ENCODE measurements at regions not wholly inside any gene's neighbourhood (a gene's known extent, or its start where the extent isn't known, plus 50 kb on each side); places are given as distances from the start of the nearest gene placed in this dataset.

DNA sequence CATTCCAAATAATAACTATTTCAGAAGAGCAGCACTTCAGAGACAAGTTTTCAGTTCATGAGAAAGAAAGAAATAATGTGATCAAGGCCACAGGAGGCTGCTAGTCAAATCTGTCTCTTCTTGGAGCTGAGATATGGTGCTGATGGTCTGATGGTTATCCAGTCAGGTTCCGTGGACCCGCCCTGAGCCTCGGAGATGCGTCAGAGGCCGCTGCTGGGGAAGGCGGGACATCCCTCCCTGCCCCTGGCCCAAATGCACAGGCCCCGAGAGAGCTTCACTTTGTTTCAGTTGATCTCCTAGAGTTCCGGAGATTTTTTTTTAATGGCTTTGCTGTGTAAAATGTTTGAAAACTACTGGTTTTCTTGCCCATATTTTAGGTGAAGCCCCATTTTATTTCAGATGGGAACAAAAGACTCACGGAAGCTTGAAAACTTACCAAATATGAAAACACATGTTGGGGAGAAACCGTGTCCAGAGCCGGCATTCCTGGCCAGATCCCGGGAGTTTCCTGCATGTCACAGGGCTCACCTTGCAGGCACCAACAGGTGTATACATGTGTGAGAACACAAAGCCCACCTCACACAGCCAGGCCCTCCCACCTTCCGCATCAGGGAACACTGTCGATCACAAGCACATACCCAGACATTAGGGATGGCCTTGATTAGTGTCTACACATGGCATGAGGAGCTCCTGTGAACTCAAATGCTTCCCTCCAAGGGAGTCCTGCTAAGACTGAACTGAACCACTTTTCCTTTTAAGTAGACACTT lies 499.0 kb downstream of the TCERG1L start:
- DNase-seq: no peak
- intact Hi-C loops (cut with DNase I, micrococcal nuclease): no loop called here
- no peak for ATAC-seq
- TF ChIP-seq, protein P1, sequence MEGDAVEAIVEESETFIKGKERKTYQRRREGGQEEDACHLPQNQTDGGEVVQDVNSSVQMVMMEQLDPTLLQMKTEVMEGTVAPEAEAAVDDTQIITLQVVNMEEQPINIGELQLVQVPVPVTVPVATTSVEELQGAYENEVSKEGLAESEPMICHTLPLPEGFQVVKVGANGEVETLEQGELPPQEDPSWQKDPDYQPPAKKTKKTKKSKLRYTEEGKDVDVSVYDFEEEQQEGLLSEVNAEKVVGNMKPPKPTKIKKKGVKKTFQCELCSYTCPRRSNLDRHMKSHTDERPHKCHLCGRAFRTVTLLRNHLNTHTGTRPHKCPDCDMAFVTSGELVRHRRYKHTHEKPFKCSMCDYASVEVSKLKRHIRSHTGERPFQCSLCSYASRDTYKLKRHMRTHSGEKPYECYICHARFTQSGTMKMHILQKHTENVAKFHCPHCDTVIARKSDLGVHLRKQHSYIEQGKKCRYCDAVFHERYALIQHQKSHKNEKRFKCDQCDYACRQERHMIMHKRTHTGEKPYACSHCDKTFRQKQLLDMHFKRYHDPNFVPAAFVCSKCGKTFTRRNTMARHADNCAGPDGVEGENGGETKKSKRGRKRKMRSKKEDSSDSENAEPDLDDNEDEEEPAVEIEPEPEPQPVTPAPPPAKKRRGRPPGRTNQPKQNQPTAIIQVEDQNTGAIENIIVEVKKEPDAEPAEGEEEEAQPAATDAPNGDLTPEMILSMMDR (IDR thresholded peaks at IDR 0.05): no peak
- no peaks in the 10 kb centered on the region for H3K36me3 ChIP-seq (ENCODE audit: low read depth)
- no peak overlapping the region for H3K4me3 ChIP-seq
- peaks cover 3% of the 10 kb centered on the region for H3K9me3 ChIP-seq
- H3K4me1 ChIP-seq (ENCODE audit: low read depth): no peaks in the 10 kb centered on the region

DNA sequence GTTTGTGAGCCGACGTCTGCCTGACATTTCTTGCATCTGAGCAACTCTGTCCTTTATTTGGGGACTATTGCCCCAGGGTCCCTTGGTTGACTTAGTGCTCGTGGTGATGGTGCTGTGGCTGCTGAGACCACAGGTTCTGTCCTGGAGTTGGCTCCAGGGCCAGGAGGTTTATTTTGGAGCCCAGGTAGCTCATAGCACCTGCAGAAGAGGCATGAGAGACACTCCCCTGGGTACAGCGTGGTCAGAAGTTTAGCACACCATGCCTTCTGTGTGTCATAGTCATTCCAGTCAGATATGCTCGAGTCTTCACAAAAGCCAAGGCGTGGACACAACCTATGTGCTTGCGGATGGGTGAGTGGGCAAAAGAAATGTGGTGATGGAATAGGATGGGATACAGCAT lies 496.9 kb downstream of the TCERG1L start:
- intact Hi-C loops (cut with DNase I, micrococcal nuclease): no loop called here
- Histone ChIP-seq H3K36me3 (ENCODE audit: low read depth) (no peaks in the 10 kb centered on the region), H3K4me3 (no peak overlapping the region), H3K4me1 (ENCODE audit: low read depth) (no peaks in the 10 kb centered on the region), H3K9me3 (peaks cover 3% of the 10 kb centered on the region)
- TF ChIP-seq, protein P1 (IDR thresholded peaks at IDR 0.05): no peak
- ATAC-seq: no peak
- no peak for DNase-seq

DNA sequence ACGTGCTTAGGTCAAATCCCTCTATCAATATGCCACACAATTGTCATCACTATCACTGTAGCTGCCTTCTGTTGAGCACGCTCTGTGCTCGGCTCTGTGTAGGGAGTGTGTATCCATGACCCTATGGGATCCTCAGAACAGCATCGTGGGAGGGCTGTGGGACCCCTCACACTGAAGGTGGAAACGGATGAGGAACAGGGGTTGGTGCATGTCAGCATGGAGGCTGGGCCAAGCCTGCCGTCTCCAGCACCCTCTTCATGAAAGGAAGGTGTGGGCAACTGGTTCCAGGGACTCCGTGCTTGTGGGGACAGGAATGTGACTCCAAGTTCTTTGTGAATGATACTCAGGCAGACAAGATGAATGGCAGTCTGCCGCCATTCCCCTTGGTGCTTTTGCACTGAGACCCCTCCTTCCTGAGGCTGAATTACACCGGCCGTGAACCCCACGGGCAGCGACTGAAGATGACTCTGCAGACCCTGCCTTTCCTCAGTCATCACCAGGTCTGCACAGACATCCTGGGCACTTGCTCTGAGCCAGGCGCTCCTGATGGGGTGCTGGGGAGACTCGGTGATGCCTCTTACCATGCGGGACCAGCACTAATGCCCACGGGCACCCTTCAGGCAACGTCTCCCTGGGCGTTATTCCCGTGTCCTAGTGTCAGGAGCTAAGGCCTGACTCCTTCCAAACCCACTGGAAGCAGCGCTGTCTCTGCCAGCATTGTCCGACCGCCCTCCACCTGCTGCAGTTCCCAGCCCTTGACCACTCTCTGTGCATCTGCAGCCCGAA lies 495.2 kb downstream of the TCERG1L start:
- intact Hi-C loops (cut with DNase I, micrococcal nuclease): no loop called here
- Histone ChIP-seq H3K4me3 (no peak overlapping the region), H3K36me3 (ENCODE audit: low read depth) (no peaks in the 10 kb centered on the region), H3K9me3 (peaks cover 3% of the 10 kb centered on the region), H3K4me1 (ENCODE audit: low read depth) (no peaks in the 10 kb centered on the region)
- DNase-seq (no peak), ATAC-seq (no peak)
- TF ChIP-seq, protein P1 (IDR thresholded peaks at IDR 0.05): no peak

DNA sequence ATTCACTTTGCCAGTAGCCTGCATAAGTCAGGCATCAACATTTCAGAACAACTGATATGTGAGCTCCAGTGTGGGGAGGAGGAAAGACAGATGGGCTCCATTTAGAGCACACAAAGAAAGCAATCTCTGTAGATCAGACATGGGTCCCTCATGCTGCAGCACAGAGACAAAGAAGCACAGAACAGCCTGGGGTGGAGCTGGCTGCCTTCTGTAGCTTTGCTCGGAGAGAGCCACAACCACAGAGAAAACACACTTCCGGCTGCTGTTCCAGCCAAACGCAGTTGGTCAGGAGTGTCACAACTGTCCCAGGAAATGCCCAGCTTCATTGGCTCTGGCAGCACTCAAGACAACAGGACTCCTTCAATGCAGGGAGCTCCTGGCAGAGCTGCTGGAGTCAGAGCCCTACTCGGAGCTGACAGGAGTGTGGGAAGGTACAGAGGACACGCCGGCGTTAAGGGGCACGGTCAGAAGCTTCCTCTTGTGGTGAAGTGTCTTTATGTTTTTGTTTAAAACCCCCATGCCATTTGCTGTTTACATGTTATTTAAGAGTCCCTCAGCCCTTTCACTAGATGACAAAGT lies 494.4 kb downstream of the TCERG1L start:
- TF ChIP-seq, protein P1 (IDR thresholded peaks at IDR 0.05): no peak
- Histone ChIP-seq H3K9me3 (peaks cover 3% of the 10 kb centered on the region), H3K36me3 (ENCODE audit: low read depth) (no peaks in the 10 kb centered on the region), H3K4me1 (ENCODE audit: low read depth) (no peaks in the 10 kb centered on the region), H3K4me3 (no peak overlapping the region)
- no peak for DNase-seq
- no peak for ATAC-seq
- intact Hi-C loops (cut with DNase I, micrococcal nuclease): no loop called here

DNA sequence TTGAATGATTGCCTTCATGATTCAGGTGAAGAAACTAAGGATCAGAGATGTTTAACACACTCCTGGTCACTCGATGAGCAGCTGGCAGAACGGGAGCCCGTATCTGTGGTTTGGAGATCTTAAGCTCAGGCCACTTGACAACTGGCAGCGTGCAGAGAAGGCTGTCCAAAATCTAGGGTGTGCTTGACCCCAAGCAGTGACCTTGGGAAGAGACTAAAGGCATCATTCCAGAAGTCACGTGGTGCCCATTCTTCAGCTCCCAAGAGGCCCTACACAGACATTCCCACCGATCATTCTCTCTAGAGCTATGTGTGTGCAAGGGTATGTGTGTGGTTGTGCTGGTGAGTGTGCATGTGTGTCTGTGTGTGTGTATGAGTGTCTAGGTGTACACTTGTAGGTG lies 493.8 kb downstream of the TCERG1L start:
- Histone ChIP-seq H3K4me1 (ENCODE audit: low read depth) (no peaks in the 10 kb centered on the region), H3K4me3 (no peak overlapping the region), H3K36me3 (ENCODE audit: low read depth) (no peaks in the 10 kb centered on the region), H3K9me3 (peaks cover 3% of the 10 kb centered on the region)
- ATAC-seq (no peak), DNase-seq (no peak)
- TF ChIP-seq, protein P1 (IDR thresholded peaks at IDR 0.05): no peak
- intact Hi-C loops (cut with DNase I, micrococcal nuclease): no loop called here
